GM23338 (cell line): ENCODE measurements at regions not wholly inside any gene's neighbourhood (a gene's known extent, or its start where the extent isn't known, plus 50 kb on each side); places are given as distances from the start of the nearest gene placed in this dataset.
A peak's percentile ranks its signal among the peaks of the same experiment; 100 is the strongest.
"Not testable (repeated sequence)": the region's sequence is repeated elsewhere in the genome, so short reads cannot be mapped to it uniquely, and the experiment has no call there.

Experiments used
- ATAC-seq: fragments of 200-7000 bp; cut with Tn5 transposase; 3 replicates; pipeline ENCODE4 v1.9.1; 2020
- DNase-seq: peaks from one replicate; pipeline ENCODE4 v3.0.0-alpha.2; 2015; ENCODE audit warnings: low spot score
- H2AFZ ChIP-seq: fragments of 200-600 bp; sonication (generic); 2 replicates; pipeline ENCODE4 v1.8.0; 2016; ENCODE audit warnings: antibody characterized with exemption, mild to moderate bottlenecking, moderate library complexity
- H3F3A ChIP-seq: fragments of 200-600 bp; sonication (generic); replicated peaks from 2 replicates; pipeline ENCODE4 v1.8.0; 2017; ENCODE audit warnings: antibody characterized with exemption, mixed run types, low read depth
- H3K27ac ChIP-seq: fragments of 200-600 bp; sonication (generic); 2 replicates; pipeline ENCODE4 v1.6.1; 2016; ENCODE audit warnings: low read depth
- H3K27me3 ChIP-seq: fragments of 200-600 bp; sonication (generic); 2 replicates; pipeline ENCODE4 v1.8.0; 2016; ENCODE audit warnings: mild to moderate bottlenecking, mixed run types, moderate library complexity; ENCODE audit not compliant: insufficient read depth
- H3K36me3 ChIP-seq: fragments of 200-600 bp; sonication (generic); 2 replicates; pipeline ENCODE4 v1.8.0; 2016; ENCODE audit warnings: mild to moderate bottlenecking; ENCODE audit not compliant: insufficient read depth
- H3K4me1 ChIP-seq: fragments of 200-600 bp; sonication (generic); 2 replicates; pipeline ENCODE4 v1.8.0; 2016; ENCODE audit warnings: mild to moderate bottlenecking, moderate library complexity; ENCODE audit not compliant: insufficient read depth
- H3K4me2 ChIP-seq: fragments of 200-600 bp; sonication (generic); 2 replicates; pipeline ENCODE4 v1.7.1; 2017; ENCODE audit warnings: mixed run types
- H3K4me3 ChIP-seq: fragments of 200-600 bp; sonication (generic); 2 replicates; pipeline ENCODE4 v1.6.1; 2016; ENCODE audit warnings: mixed run types
- H3K79me2 ChIP-seq: fragments of 200-600 bp; sonication (generic); replicated peaks from 2 replicates; pipeline ENCODE4 v1.8.0; 2017; ENCODE audit warnings: mild to moderate bottlenecking; ENCODE audit not compliant: insufficient read depth
- H3K9me2 ChIP-seq: fragments of 200-600 bp; sonication (generic); 2 replicates; pipeline ENCODE4 v1.8.0; 2017; ENCODE audit not compliant: insufficient read depth
- H4K20me1 ChIP-seq: fragments of 200-600 bp; sonication (generic); replicated peaks from 2 replicates; pipeline ENCODE4 v1.8.0; 2017; ENCODE audit warnings: mild to moderate bottlenecking; ENCODE audit not compliant: insufficient read depth
- H3K27ac Mint-ChIP-seq: 2 replicates; pipeline ENCODE4 v1.8.0; 2020; ENCODE audit warnings: inconsistent platforms, mild to moderate bottlenecking, moderate library complexity, mixed read lengths
- H3K27me3 Mint-ChIP-seq: 3 replicates; pipeline ENCODE4 v1.8.0; 2022; ENCODE audit warnings: low read depth, mild to moderate bottlenecking, moderate library complexity, mixed read lengths, inconsistent platforms; ENCODE audit not compliant: insufficient read depth, poor library complexity
- H3K36me3 Mint-ChIP-seq: 3 replicates; pipeline ENCODE4 v1.8.0; 2021; ENCODE audit warnings: low read depth, mild to moderate bottlenecking, inconsistent platforms, moderate library complexity, mixed read lengths
- H3K4me1 Mint-ChIP-seq: 3 replicates; pipeline ENCODE4 v1.8.0; 2020; ENCODE audit warnings: mild to moderate bottlenecking, inconsistent platforms, mixed read lengths
- H3K4me3 Mint-ChIP-seq: 3 replicates; pipeline ENCODE4 v1.8.0; 2021; ENCODE audit warnings: moderate library complexity, mild to moderate bottlenecking, inconsistent platforms, mixed read lengths
- H3K9me3 Mint-ChIP-seq: 3 replicates; pipeline ENCODE4 v1.8.0; 2020; ENCODE audit warnings: moderate library complexity, mild to moderate bottlenecking, inconsistent platforms, mixed read lengths
- TF ChIP-seq, protein P1 (sequence below): IDR thresholded peaks from one replicate; pipeline ENCODE4 v1.6.1; 2018; ENCODE audit warnings: antibody characterized with exemption; ENCODE audit not compliant: unreplicated experiment
- TF ChIP-seq, protein P2 (sequence below): fragments of 250-450 bp; sonication (Bioruptor Pico); IDR thresholded peaks from 2 replicates; pipeline ENCODE4 v1.5.0; 2020; ENCODE audit warnings: mild to moderate bottlenecking, moderate library complexity

DNA sequence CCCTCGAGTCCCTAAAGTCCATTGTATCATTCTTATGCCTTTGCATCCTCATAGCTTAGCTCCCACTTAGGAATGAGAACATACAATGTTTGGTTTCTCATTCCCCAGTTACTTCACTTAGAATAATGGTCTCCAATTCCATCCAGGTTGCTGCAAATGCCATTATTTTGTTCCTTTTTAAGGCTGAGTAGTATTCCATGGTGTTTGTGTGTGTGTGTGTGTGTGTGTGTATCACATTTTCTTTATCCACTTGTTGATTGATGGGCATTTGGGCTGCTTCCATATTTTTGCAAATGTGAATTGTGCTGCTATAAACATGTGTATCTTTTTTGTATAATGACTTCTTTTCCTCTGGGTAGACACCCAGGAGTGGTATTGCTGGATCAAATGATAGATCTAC, 59.5 kb upstream of the PITX1 start:
- H3K4me3 Mint-ChIP-seq, H3K4me3 ChIP-seq, DNase-seq, H3K9me2 ChIP-seq, H4K20me1 ChIP-seq, H3K27ac Mint-ChIP-seq, H3K4me1 ChIP-seq, H3K27me3 Mint-ChIP-seq, H3F3A ChIP-seq, H3K4me2 ChIP-seq, H3K4me1 Mint-ChIP-seq, H2AFZ ChIP-seq, H3K79me2 ChIP-seq, H3K27me3 ChIP-seq, H3K36me3 ChIP-seq, ATAC-seq, H3K36me3 Mint-ChIP-seq, H3K9me3 Mint-ChIP-seq, H3K27ac ChIP-seq: not testable (repeated sequence)

DNA sequence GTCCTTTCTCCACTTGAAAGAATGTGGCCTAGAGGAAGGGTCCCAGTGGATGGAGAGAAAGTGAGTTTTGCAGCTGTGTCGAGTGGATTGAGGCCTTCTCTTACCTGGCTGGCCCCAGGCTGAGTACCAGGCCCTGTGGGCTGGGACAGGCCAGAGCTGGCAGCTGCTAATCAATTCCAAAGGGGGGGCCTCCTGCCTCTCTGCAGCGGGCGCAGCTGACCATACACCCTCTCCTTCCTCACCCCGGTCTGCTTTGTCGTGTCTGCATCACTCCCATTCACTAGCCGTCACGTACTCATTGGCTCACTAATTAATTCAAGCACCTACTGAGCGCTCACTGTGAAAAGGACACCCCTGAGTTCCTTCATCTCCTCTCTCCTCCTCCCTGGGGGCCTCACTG, 58.4 kb upstream of the PITX1 start:
- Histone ChIP-seq H3K27me3 (no peaks in the 10 kb centered on the region), H3K36me3 (no peaks in the 10 kb centered on the region), H3F3A (no peaks in the 10 kb centered on the region), H3K4me3 (no peak overlapping the region), H2AFZ (no peak overlapping the region), H3K4me2 (no peak overlapping the region), H3K9me2 (no peaks in the 10 kb centered on the region), H4K20me1 (no peaks in the 10 kb centered on the region), H3K27ac (no peak overlapping the region), H3K79me2 (no peaks in the 10 kb centered on the region), H3K4me1 (no peaks in the 10 kb centered on the region)
- Mint-ChIP-seq H3K9me3 (no peaks in the 10 kb centered on the region), H3K4me3 (no peak overlapping the region), H3K27me3 (peaks cover 3% of the 10 kb centered on the region), H3K36me3 (no peaks in the 10 kb centered on the region), H3K27ac (no peak overlapping the region), H3K4me1 (peaks cover 3% of the 10 kb centered on the region; the same call in 1 of the 3 replicates)
- TF ChIP-seq, protein P1, sequence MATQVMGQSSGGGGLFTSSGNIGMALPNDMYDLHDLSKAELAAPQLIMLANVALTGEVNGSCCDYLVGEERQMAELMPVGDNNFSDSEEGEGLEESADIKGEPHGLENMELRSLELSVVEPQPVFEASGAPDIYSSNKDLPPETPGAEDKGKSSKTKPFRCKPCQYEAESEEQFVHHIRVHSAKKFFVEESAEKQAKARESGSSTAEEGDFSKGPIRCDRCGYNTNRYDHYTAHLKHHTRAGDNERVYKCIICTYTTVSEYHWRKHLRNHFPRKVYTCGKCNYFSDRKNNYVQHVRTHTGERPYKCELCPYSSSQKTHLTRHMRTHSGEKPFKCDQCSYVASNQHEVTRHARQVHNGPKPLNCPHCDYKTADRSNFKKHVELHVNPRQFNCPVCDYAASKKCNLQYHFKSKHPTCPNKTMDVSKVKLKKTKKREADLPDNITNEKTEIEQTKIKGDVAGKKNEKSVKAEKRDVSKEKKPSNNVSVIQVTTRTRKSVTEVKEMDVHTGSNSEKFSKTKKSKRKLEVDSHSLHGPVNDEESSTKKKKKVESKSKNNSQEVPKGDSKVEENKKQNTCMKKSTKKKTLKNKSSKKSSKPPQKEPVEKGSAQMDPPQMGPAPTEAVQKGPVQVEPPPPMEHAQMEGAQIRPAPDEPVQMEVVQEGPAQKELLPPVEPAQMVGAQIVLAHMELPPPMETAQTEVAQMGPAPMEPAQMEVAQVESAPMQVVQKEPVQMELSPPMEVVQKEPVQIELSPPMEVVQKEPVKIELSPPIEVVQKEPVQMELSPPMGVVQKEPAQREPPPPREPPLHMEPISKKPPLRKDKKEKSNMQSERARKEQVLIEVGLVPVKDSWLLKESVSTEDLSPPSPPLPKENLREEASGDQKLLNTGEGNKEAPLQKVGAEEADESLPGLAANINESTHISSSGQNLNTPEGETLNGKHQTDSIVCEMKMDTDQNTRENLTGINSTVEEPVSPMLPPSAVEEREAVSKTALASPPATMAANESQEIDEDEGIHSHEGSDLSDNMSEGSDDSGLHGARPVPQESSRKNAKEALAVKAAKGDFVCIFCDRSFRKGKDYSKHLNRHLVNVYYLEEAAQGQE: peak; percentile 36
- TF ChIP-seq, protein P2, sequence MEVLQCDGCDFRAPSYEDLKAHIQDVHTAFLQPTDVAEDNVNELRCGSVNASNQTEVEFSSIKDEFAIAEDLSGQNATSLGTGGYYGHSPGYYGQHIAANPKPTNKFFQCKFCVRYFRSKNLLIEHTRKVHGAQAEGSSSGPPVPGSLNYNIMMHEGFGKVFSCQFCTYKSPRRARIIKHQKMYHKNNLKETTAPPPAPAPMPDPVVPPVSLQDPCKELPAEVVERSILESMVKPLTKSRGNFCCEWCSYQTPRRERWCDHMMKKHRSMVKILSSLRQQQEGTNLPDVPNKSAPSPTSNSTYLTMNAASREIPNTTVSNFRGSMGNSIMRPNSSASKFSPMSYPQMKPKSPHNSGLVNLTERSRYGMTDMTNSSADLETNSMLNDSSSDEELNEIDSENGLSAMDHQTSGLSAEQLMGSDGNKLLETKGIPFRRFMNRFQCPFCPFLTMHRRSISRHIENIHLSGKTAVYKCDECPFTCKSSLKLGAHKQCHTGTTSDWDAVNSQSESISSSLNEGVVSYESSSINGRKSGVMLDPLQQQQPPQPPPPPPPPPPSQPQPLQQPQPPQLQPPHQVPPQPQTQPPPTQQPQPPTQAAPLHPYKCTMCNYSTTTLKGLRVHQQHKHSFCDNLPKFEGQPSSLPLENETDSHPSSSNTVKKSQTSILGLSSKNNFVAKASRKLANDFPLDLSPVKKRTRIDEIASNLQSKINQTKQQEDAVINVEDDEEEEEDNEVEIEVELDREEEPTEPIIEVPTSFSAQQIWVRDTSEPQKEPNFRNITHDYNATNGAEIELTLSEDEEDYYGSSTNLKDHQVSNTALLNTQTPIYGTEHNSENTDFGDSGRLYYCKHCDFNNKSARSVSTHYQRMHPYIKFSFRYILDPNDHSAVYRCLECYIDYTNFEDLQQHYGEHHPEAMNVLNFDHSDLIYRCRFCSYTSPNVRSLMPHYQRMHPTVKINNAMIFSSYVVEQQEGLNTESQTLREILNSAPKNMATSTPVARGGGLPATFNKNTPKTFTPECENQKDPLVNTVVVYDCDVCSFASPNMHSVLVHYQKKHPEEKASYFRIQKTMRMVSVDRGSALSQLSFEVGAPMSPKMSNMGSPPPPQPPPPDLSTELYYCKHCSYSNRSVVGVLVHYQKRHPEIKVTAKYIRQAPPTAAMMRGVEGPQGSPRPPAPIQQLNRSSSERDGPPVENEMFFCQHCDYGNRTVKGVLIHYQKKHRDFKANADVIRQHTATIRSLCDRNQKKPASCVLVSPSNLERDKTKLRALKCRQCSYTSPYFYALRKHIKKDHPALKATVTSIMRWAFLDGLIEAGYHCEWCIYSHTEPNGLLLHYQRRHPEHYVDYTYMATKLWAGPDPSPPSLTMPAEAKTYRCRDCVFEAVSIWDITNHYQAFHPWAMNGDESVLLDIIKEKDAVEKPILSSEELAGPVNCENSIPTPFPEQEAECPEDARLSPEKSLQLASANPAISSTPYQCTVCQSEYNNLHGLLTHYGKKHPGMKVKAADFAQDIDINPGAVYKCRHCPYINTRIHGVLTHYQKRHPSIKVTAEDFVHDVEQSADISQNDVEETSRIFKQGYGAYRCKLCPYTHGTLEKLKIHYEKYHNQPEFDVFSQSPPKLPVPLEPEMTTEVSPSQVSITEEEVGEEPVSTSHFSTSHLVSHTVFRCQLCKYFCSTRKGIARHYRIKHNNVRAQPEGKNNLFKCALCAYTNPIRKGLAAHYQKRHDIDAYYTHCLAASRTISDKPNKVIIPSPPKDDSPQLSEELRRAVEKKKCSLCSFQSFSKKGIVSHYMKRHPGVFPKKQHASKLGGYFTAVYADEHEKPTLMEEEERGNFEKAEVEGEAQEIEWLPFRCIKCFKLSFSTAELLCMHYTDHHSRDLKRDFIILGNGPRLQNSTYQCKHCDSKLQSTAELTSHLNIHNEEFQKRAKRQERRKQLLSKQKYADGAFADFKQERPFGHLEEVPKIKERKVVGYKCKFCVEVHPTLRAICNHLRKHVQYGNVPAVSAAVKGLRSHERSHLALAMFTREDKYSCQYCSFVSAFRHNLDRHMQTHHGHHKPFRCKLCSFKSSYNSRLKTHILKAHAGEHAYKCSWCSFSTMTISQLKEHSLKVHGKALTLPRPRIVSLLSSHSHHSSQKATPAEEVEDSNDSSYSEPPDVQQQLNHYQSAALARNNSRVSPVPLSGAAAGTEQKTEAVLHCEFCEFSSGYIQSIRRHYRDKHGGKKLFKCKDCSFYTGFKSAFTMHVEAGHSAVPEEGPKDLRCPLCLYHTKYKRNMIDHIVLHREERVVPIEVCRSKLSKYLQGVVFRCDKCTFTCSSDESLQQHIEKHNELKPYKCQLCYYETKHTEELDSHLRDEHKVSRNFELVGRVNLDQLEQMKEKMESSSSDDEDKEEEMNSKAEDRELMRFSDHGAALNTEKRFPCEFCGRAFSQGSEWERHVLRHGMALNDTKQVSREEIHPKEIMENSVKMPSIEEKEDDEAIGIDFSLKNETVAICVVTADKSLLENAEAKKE (CRISPR knock-in tag): no peak
- ATAC-seq (peak; percentile 88), DNase-seq (no peak)
